ENCODE measurements at regions not wholly inside any gene's neighbourhood (a gene's known extent, or its start where the extent isn't known, plus 50 kb on each side); places are given as distances from the start of the nearest gene placed in this dataset.

- TF ChIP-seq ZNF416 (CRISPR knock-in tag; IDR thresholded peaks at IDR 0.05) (no peak), TEAD4 (CRISPR knock-in tag; IDR thresholded peaks at IDR 0.05) (no peak), PRDM15 (CRISPR knock-in tag; IDR thresholded peaks at IDR 0.05) (no peak), SOX15 (CRISPR knock-in tag; IDR thresholded peaks at IDR 0.05) (no peak), ELF4 (CRISPR knock-in tag; IDR thresholded peaks at IDR 0.05; ENCODE audit: low read depth) (no peak), IRF1 (CRISPR knock-in tag; IDR thresholded peaks at IDR 0.05) (no peak), ZNF121 (CRISPR knock-in tag; IDR thresholded peaks at IDR 0.05) (no peak), MXD4 (CRISPR knock-in tag; IDR thresholded peaks at IDR 0.05; ENCODE audit: borderline replicate concordance) (no peak), USF2 (CRISPR knock-in tag; IDR thresholded peaks at IDR 0.05) (no peak), ZNF219 (CRISPR knock-in tag; IDR thresholded peaks at IDR 0.05; ENCODE audit: borderline replicate concordance) (no peak)
Measured at GRCh38 chr20:21981597-21982344, 276.3 kb downstream of the PAX1 start (continued).

GRCh38 chr20:21981179-21981578, 275.7 kb downstream of the PAX1 start:
- no peak overlapping the region for H3K27ac Mint-ChIP-seq
- CTCF ChIA-PET = no interaction called here
- H3K27me3 Mint-ChIP-seq (ENCODE audit: low read depth) = no peaks in the 10 kb centered on the region; the same call in 1 of the 2 replicates
- H3K9me3 Mint-ChIP-seq = peaks cover under 1% of the 10 kb centered on the region; the same call in 1 of the 2 replicates
- H3K36me3 Mint-ChIP-seq = no peaks in the 10 kb centered on the region
- DNase-seq (ENCODE audit: low spot score) = no peak
- no peak for ATAC-seq
- TF ChIP-seq PRDM15 (CRISPR knock-in tag; IDR thresholded peaks at IDR 0.05) (no peak), ZNF532 (CRISPR knock-in tag; IDR thresholded peaks at IDR 0.05; ENCODE audit: borderline replicate concordance) (no peak), TEAD1 (CRISPR knock-in tag; IDR thresholded peaks at IDR 0.05) (no peak), E2F1 (CRISPR knock-in tag; IDR thresholded peaks at IDR 0.05) (no peak), ATF6 (CRISPR knock-in tag; IDR thresholded peaks at IDR 0.05) (no peak), ZNF396 (CRISPR knock-in tag; IDR thresholded peaks at IDR 0.05; ENCODE audit: borderline replicate concordance) (no peak)
- no peak overlapping the region for H3K4me3 Mint-ChIP-seq
- peaks cover 9% of the 10 kb centered on the region for H3K4me1 Mint-ChIP-seq
- POLR2A ChIA-PET = no interaction called here
